A673 (cell line): ENCODE measurements at regions not wholly inside any gene's neighbourhood (a gene's known extent, or its start where the extent isn't known, plus 50 kb on each side); places are given as distances from the start of the nearest gene placed in this dataset.

Experiments used
- CTCF ChIP-seq: fragments of 300-800, 200-600 bp; sonication (generic); conservative IDR thresholded peaks from 2 replicates; pipeline ENCODE4 v1.5.1; 2017; ENCODE audit warnings: low read depth, mild to moderate bottlenecking, antibody characterized with exemption, low read length, moderate library complexity, mixed read lengths
- EZH2 ChIP-seq: fragments of 200-600 bp; sonication (generic); IDR thresholded peaks from 2 replicates; pipeline ENCODE4 v1.6.1; 2017; ENCODE audit warnings: borderline replicate concordance, low read depth, mild to moderate bottlenecking, mixed read lengths, antibody characterized with exemption, low read length; ENCODE audit not compliant: poor library complexity, severe bottlenecking

- TF ChIP-seq CTCF (no peak), EZH2 (no peak)
These were observed 57.6 kb upstream of the SAMD11 start for GRCh38 chr1:866095-866494.
